ENCODE measurements at regions not wholly inside any gene's neighbourhood (a gene's known extent, or its start where the extent isn't known, plus 50 kb on each side); places are given as distances from the start of the nearest gene placed in this dataset.

DNA sequence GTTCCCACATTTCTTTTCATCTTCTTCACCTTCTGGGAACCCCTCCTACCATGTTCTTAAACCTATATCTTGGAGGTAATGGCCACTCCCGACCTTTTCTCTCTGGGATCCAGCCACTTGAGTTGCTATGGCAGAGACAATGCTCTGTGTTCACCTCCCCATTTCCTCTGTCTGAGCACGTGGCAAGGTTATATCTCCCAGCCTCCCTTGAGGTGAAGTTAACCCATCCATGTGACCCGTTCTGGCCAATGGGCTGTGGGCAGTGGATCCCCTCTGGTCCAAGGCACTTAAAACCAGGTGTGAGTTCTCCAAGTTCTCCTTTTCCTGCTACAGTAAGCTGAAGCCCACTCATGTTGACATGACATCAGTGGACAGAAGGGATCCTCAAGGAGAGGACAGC, 261.4 kb downstream of the LRFN2 start:
- TF ChIP-seq, protein P1, sequence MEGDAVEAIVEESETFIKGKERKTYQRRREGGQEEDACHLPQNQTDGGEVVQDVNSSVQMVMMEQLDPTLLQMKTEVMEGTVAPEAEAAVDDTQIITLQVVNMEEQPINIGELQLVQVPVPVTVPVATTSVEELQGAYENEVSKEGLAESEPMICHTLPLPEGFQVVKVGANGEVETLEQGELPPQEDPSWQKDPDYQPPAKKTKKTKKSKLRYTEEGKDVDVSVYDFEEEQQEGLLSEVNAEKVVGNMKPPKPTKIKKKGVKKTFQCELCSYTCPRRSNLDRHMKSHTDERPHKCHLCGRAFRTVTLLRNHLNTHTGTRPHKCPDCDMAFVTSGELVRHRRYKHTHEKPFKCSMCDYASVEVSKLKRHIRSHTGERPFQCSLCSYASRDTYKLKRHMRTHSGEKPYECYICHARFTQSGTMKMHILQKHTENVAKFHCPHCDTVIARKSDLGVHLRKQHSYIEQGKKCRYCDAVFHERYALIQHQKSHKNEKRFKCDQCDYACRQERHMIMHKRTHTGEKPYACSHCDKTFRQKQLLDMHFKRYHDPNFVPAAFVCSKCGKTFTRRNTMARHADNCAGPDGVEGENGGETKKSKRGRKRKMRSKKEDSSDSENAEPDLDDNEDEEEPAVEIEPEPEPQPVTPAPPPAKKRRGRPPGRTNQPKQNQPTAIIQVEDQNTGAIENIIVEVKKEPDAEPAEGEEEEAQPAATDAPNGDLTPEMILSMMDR (IDR thresholded peaks at IDR 0.05; ENCODE audit: insufficient read depth, low read length) = no peak
- no peak for TF ChIP-seq POLR2AphosphoS5 (IDR thresholded peaks at IDR 0.05; ENCODE audit: low read depth)
- TF ChIP-seq REST (IDR thresholded peaks at IDR 0.05; ENCODE audit: insufficient replicate concordance, low read depth) = no peak

Measured in HL-60 (cell line).